ENCODE measurements at regions not wholly inside any gene's neighbourhood (a gene's known extent, or its start where the extent isn't known, plus 50 kb on each side); places are given as distances from the start of the nearest gene placed in this dataset.

GRCh38 chr5:82847562-82847961 lies 229.6 kb downstream of the TMEM167A start:
- Histone ChIP-seq H3K9ac (ENCODE audit: insufficient read depth in 1 of 2, low read depth in 2 of 2, low read length in 2 of 2) (no peak overlapping the region), H3K27me3 (ENCODE audit: control insufficient read depth in 2 of 2, insufficient read depth in 2 of 2, low read length in 2 of 2) (peaks cover 0 to 5% of the 10 kb centered on the region in 2 experiments; a peak in 2 of 5 replicates), H3K36me3 (ENCODE audit: control insufficient read depth, insufficient read depth, low read length) (no peaks in the 10 kb centered on the region), H3K9me1 (ENCODE audit: control insufficient read depth, insufficient read depth, low read length) (no peaks in the 10 kb centered on the region), H4K20me1 (replicated peaks; ENCODE audit: control insufficient read depth, insufficient read depth, low read length) (no peaks in the 10 kb centered on the region), H3K4me3 (no peak overlapping the region), H3K4me2 (ENCODE audit: insufficient read depth, low read length) (no peak overlapping the region), H3K9me3 (replicated peaks; ENCODE audit: control insufficient read depth, insufficient read depth, low read depth, low read length) (no peaks in the 10 kb centered on the region), H3K79me2 (ENCODE audit: control insufficient read depth, insufficient read depth, low read length) (no peaks in the 10 kb centered on the region), H2AFZ (ENCODE audit: low read depth, low read length) (no peak overlapping the region), H3K27ac (ENCODE audit: extremely low read depth, low read depth, low read length) (no peak overlapping the region), H3K4me1 (replicated peaks in 1 of 2; ENCODE audit: control insufficient read depth in 2 of 2, insufficient read depth in 2 of 2, low read length in 2 of 2) (no peaks in the 10 kb centered on the region)
- BruUV-seq (replicated peaks), result no TSS peak
- ChIA-PET POLR2A (interaction anchor here (0.8 kb wide), 1 partner anchor 356 kb away, joined by 3 read pairs; no protein-coding TSS in a partner anchor), CTCF (ENCODE audit: low intra/inter-chr PET ratio) (no interaction called here)
- DNase-seq (ENCODE audit: extremely low read depth in 1 of 4, low spot score in 3 of 4) (no peak), FAIRE-seq (no peak), ATAC-seq (no peak)
- in situ Hi-C loops (cut with MboI) (no loop called here), intact Hi-C loops (cut with micrococcal nuclease) (no loop called here)
- TF ChIP-seq ZNF518B (CRISPR knock-in tag; IDR thresholded peaks at IDR 0.05) (no peak), DNMT1 (IDR thresholded peaks at IDR 0.05) (no peak), FOS (IDR thresholded peaks at IDR 0.05; ENCODE audit: extremely low read depth, insufficient read length) (no peak), MXI1 (IDR thresholded peaks at IDR 0.05; ENCODE audit: low read depth, low read length) (no peak), SIN3B (IDR thresholded peaks at IDR 0.05; ENCODE audit: low read depth) (no peak), SMARCA5 (IDR thresholded peaks at IDR 0.05) (no peak), RHOXF2B (CRISPR knock-in tag; conservative IDR thresholded peaks at IDR 0.05) (no peak), U2AF2 (optimal IDR thresholded peaks at IDR 0.05; ENCODE audit: low read depth, low read length) (no peak), WHSC1 (IDR thresholded peaks at IDR 0.05; ENCODE audit: low read length) (no peak), NONO (IDR thresholded peaks at IDR 0.05; ENCODE audit: low read depth in 2 of 2, low read length in 1 of 2) (no peak), NBN (IDR thresholded peaks at IDR 0.05; ENCODE audit: low read depth) (no peak), TAF1 (IDR thresholded peaks at IDR 0.05; ENCODE audit: control insufficient read depth, extremely low read depth, insufficient read depth, low read length, severe bottlenecking) (no peak)
- TF ChIP-seq, protein P1, sequence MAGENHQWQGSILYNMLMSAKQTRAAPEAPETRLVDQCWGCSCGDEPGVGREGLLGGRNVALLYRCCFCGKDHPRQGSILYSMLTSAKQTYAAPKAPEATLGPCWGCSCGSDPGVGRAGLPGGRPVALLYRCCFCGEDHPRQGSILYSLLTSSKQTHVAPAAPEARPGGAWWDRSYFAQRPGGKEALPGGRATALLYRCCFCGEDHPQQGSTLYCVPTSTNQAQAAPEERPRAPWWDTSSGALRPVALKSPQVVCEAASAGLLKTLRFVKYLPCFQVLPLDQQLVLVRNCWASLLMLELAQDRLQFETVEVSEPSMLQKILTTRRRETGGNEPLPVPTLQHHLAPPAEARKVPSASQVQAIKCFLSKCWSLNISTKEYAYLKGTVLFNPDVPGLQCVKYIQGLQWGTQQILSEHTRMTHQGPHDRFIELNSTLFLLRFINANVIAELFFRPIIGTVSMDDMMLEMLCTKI (IDR thresholded peaks at IDR 0.05; ENCODE audit: partially characterized antibody), result no peak
- 0% methylated on average over 5 of the region's 5 CpGs for WGBS (ENCODE audit: insufficient coverage, low coverage, missing lambda C conversion rate)
